GM18861 (cell line): ENCODE measurements at regions not wholly inside any gene's neighbourhood (a gene's known extent, or its start where the extent isn't known, plus 50 kb on each side); places are given as distances from the start of the nearest gene placed in this dataset.
"Not testable (repeated sequence)": the region's sequence is repeated elsewhere in the genome, so short reads cannot be mapped to it uniquely, and the experiment has no call there.

Experiments used
- ATAC-seq: cut with Tn5 transposase; IDR thresholded peaks from one replicate; pipeline ENCODE4 v1.9.1; 2021; ENCODE audit not compliant: unreplicated experiment

- ATAC-seq, result no peak
Measured at GRCh38 chr6:67458265-67458664, 1176.8 kb upstream of the ADGRB3 start.

GRCh38 chr6:67451874-67452273 is 1183.2 kb upstream of the ADGRB3 start:
- ATAC-seq, result no peak

- ATAC-seq, result no peak
Measured at GRCh38 chr6:67450641-67451040, 1184.4 kb upstream of the ADGRB3 start.

GRCh38 chr6:67449602-67450001 is 1185.5 kb upstream of the ADGRB3 start:
- ATAC-seq, result no peak

GRCh38 chr6:67433124-67433523 is 1202.0 kb upstream of the ADGRB3 start:
- no peak for ATAC-seq

- no peak for ATAC-seq
Measured at GRCh38 chr6:67431076-67431475, 1204.0 kb upstream of the ADGRB3 start.

GRCh38 chr6:67426686-67427085 is 1208.4 kb upstream of the ADGRB3 start:
- ATAC-seq, result not testable (repeated sequence)

GRCh38 chr6:67412035-67412434 is 1223.0 kb upstream of the ADGRB3 start:
- no peak for ATAC-seq

GRCh38 chr6:67411036-67411435 is 1224.0 kb upstream of the ADGRB3 start:
- no peak for ATAC-seq

- ATAC-seq, result no peak
Measured at GRCh38 chr6:67394254-67394653, 1240.8 kb upstream of the ADGRB3 start.

- no peak for ATAC-seq
Measured at GRCh38 chr6:67393356-67393755, 1241.7 kb upstream of the ADGRB3 start.

- ATAC-seq, result no peak
Measured at GRCh38 chr6:67391955-67392354, 1243.1 kb upstream of the ADGRB3 start.

GRCh38 chr6:67369679-67370078 is 1265.4 kb upstream of the ADGRB3 start:
- no peak for ATAC-seq

GRCh38 chr6:67362976-67363375 is 1272.1 kb upstream of the ADGRB3 start:
- ATAC-seq, result no peak

- no peak for ATAC-seq
Measured at GRCh38 chr6:67361264-67361663, 1273.8 kb upstream of the ADGRB3 start.

- no peak for ATAC-seq
Measured at GRCh38 chr6:67358241-67358640, 1276.8 kb upstream of the ADGRB3 start.

- no peak for ATAC-seq
Measured at GRCh38 chr6:67353861-67354260, 1281.2 kb upstream of the ADGRB3 start.

GRCh38 chr6:67352717-67353116 is 1282.4 kb upstream of the ADGRB3 start:
- no peak for ATAC-seq

GRCh38 chr6:67350729-67351128 is 1284.4 kb upstream of the ADGRB3 start:
- no peak for ATAC-seq

- no peak for ATAC-seq
Measured at GRCh38 chr6:67345946-67346345, 1289.1 kb upstream of the ADGRB3 start.

- ATAC-seq, result no peak
Measured at GRCh38 chr6:67336014-67336413, 1299.1 kb upstream of the ADGRB3 start.

- ATAC-seq, result no peak
Measured at GRCh38 chr6:67331304-67331703, 1303.8 kb upstream of the ADGRB3 start.

- ATAC-seq, result no peak
Measured at GRCh38 chr6:67328269-67328668, 1306.8 kb upstream of the ADGRB3 start.
